ENCODE measurements at regions not wholly inside any gene's neighbourhood (a gene's known extent, or its start where the extent isn't known, plus 50 kb on each side); places are given as distances from the start of the nearest gene placed in this dataset.

DNA sequence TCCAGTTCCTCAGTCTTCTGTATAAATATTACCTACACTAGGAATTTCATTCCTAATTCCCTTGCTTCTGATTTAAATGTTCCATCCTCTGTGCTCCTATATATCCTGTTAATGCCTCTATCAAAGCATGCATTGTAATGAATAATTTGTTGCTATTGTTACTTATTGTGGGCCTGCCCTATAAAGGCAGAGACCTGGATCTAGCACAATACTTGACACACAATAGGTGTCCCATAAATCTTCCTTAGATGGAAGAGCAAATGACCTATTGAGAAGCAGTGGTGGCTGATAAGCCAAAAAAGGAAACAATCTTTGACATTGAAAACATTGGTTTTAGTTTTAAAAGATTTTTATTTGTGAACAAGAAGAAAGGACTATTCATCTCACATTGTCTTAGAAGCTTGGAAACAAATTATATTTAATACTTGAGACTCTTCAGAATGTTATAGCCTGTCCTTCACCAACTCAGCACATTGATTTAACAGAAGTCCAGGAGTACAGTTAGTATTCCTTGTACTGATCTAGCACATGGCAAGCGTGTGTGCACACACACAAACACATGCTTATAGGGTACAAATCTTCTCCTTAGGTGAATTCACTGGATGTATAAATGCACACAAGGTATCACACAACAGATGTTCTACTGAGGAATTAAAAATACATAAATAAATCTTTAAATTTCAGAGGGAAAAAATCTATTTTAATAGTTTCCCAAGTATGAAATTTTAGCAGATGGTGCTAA lies 135.9 kb downstream of the DUSP6 start:
- Histone ChIP-seq H3K4me2 (no peak overlapping the region), H3K9me3 (no peaks in the 10 kb centered on the region), H3K79me2 (ENCODE audit: insufficient read depth) (no peaks in the 10 kb centered on the region), H3K36me3 (replicated peaks in 1 of 2; ENCODE audit: control insufficient read depth in 1 of 2, insufficient read depth in 2 of 2, low read length in 1 of 2) (no peaks in the 10 kb centered on the region), H3K9me2 (no peaks in the 10 kb centered on the region), H3K27me3 (ENCODE audit: insufficient read depth) (no peaks in the 10 kb centered on the region), H3K4me1 (ENCODE audit: control insufficient read depth in 1 of 2, insufficient read depth in 2 of 2, low read depth in 1 of 2, low read length in 1 of 2) (peaks cover 0 to 7% of the 10 kb centered on the region in 2 experiments; a peak in 3 of 4 replicates), H3K9ac (no peak overlapping the region), H3K27ac (ENCODE audit: low read depth in 2 of 2, low read length in 1 of 2) (no peak overlapping the region), H2AFZ (ENCODE audit: low read depth) (no peak overlapping the region), H3F3A (replicated peaks; ENCODE audit: insufficient read depth) (peaks cover under 1% of the 10 kb centered on the region), H3K4me3 (ENCODE audit: low read depth in 2 of 2, low read length in 1 of 2) (no peak overlapping the region), H4K20me1 (ENCODE audit: insufficient read depth) (no peaks in the 10 kb centered on the region)
- no peak for DNase-seq
- CTCF ChIA-PET = no interaction called here
- POLR2A ChIA-PET = no interaction called here
- 80% methylated on average over 1 of the region's 1 CpG for WGBS (ENCODE audit: low lambda C conversion rate)
- TF ChIP-seq USF2 (IDR thresholded peaks at IDR 0.05; ENCODE audit: borderline replicate concordance, low read depth, low read length) (no peak), TCF12 (IDR thresholded peaks at IDR 0.05) (no peak), TAF1 (IDR thresholded peaks at IDR 0.05; ENCODE audit: borderline replicate concordance, low read depth, low read length) (no peak), RXRA (IDR thresholded peaks at IDR 0.05; ENCODE audit: borderline replicate concordance, low read depth) (no peak), TEAD4 (IDR thresholded peaks at IDR 0.05; ENCODE audit: borderline replicate concordance, insufficient read depth) (no peak), CHD2 (IDR thresholded peaks at IDR 0.05; ENCODE audit: low read length, partially characterized antibody) (no peak), POLR2AphosphoS5 (IDR thresholded peaks at IDR 0.05; ENCODE audit: low read depth, low read length) (no peak), FOSL2 (IDR thresholded peaks at IDR 0.05; ENCODE audit: borderline replicate concordance, low read depth) (no peak), NFIC (IDR thresholded peaks at IDR 0.05; ENCODE audit: borderline replicate concordance) (no peak), EZH2phosphoT487 (IDR thresholded peaks at IDR 0.05; ENCODE audit: borderline replicate concordance, low read depth) (no peak), GATA2 (CRISPR knock-in tag; IDR thresholded peaks at IDR 0.05) (no peak), USF1 (IDR thresholded peaks at IDR 0.05; ENCODE audit: borderline replicate concordance, low read depth) (no peak), SMC3 (IDR thresholded peaks at IDR 0.05; ENCODE audit: low read depth, low read length) (no peak)
- TF ChIP-seq, protein P1, sequence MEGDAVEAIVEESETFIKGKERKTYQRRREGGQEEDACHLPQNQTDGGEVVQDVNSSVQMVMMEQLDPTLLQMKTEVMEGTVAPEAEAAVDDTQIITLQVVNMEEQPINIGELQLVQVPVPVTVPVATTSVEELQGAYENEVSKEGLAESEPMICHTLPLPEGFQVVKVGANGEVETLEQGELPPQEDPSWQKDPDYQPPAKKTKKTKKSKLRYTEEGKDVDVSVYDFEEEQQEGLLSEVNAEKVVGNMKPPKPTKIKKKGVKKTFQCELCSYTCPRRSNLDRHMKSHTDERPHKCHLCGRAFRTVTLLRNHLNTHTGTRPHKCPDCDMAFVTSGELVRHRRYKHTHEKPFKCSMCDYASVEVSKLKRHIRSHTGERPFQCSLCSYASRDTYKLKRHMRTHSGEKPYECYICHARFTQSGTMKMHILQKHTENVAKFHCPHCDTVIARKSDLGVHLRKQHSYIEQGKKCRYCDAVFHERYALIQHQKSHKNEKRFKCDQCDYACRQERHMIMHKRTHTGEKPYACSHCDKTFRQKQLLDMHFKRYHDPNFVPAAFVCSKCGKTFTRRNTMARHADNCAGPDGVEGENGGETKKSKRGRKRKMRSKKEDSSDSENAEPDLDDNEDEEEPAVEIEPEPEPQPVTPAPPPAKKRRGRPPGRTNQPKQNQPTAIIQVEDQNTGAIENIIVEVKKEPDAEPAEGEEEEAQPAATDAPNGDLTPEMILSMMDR (IDR thresholded peaks at IDR 0.05) = no peak
- TF ChIP-seq, protein P2, sequence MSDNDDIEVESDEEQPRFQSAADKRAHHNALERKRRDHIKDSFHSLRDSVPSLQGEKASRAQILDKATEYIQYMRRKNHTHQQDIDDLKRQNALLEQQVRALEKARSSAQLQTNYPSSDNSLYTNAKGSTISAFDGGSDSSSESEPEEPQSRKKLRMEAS (IDR thresholded peaks at IDR 0.05; ENCODE audit: low read depth) = no peak
